Neuron (in vitro differentiated cells): ENCODE measurements at regions not wholly inside any gene's neighbourhood (a gene's known extent, or its start where the extent isn't known, plus 50 kb on each side); places are given as distances from the start of the nearest gene placed in this dataset.
"Not testable (repeated sequence)": the region's sequence is repeated elsewhere in the genome, so short reads cannot be mapped to it uniquely, and the experiment has no call there.

Experiments used
- H2AFZ ChIP-seq: one replicate; pipeline ENCODE4 v1.6.1; 2013; ENCODE audit warnings: low read depth, mild to moderate bottlenecking, inconsistent platforms, low read length, moderate library complexity
- H3K27me3 ChIP-seq: one replicate; pipeline ENCODE4 v1.6.1; 2013; ENCODE audit warnings: low read length; ENCODE audit not compliant: insufficient read depth
- H3K36me3 ChIP-seq: one replicate; pipeline ENCODE4 v1.6.1; 2013; ENCODE audit warnings: low read length; ENCODE audit not compliant: insufficient read depth
- H3K4me1 ChIP-seq: one replicate; pipeline ENCODE4 v1.6.1; 2013; ENCODE audit warnings: low read length; ENCODE audit not compliant: insufficient read depth
- H3K4me3 ChIP-seq: 2 replicates; pipeline ENCODE4 v1.5.1; 2013; ENCODE audit warnings: mild to moderate bottlenecking, low read length, moderate library complexity
- H3K9me3 ChIP-seq: one replicate; pipeline ENCODE4 v1.6.1; 2013; ENCODE audit warnings: low read length

DNA sequence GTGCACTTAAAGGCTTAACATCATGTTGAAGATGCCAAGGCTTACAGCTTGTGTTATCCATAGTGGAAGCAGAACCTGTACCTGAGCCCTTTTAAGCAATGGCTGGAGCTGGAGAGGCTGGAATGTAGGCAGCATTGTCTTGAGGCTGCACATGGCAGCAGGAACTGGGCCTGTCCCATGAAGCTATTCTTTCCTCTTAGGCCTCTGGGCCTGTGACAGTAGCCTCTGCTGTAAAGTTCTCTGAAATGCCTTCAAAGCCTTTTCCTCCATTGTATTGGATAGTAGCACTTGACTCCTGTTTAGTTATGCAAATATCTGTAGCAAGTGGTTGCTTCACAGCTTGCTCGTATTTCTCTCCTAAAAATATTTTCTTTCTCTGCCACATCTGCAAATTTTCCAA, 127.4 kb upstream of the ANO5 start:
- no peak overlapping the region for H2AFZ ChIP-seq
- H3K9me3 ChIP-seq, result no peaks in the 10 kb centered on the region
- no peaks in the 10 kb centered on the region for H3K27me3 ChIP-seq
- no peak overlapping the region for H3K4me3 ChIP-seq
- no peaks in the 10 kb centered on the region for H3K4me1 ChIP-seq
- H3K36me3 ChIP-seq, result no peaks in the 10 kb centered on the region

DNA sequence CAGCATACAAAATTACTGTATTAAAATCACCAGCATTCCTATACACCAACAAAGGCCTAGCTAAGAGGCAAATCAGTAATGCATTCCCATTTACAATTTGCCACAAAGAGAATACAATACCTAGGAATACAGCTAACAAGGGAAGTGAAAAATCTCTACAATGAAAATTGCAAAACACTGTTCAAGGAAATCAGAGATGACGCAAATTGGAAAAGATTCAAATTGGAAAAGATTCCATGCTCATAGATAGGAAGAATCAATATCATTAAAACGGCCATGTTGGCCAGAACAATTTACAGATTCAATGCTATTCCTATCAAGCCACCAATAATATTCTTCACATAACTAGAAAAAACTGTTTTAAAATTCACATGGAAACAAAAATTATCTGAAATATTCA, 123.0 kb upstream of the ANO5 start:
- no peak overlapping the region for H2AFZ ChIP-seq
- H3K27me3 ChIP-seq, result no peaks in the 10 kb centered on the region
- no peaks in the 10 kb centered on the region for H3K36me3 ChIP-seq
- no peak overlapping the region for H3K4me3 ChIP-seq
- H3K9me3 ChIP-seq, result no peaks in the 10 kb centered on the region
- no peaks in the 10 kb centered on the region for H3K4me1 ChIP-seq

DNA sequence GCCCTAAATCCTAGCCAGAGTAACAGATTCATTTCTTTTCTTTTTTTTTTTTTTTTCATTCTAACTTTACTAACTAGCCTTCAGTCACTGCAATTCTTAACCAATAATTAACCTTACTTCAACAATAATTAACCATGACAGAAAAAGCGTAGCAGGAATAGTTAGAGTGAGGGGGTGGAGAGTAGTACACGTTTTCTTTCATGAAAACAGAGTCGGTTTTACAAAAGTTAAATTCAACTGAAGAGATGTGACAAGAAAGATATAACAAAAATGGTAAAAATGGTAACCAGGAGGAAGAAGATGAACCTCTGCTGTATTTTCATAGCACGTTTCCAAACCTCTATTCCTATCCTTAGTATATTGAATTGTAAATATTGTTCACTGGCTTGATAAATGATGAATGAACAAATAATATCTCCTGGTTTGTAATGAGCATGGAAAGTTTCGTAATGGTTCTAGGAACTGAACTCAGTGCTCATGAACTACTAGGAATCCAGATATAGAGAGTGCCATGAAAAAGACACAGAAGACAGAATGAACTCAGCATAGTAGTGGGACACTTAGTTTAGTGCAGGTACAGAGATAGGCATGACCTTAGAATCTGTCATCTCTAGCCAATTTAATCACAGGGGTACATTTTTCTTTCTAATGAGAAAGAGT, 116.5 kb upstream of the ANO5 start:
- Histone ChIP-seq H3K36me3 (no peaks in the 10 kb centered on the region), H3K9me3 (no peaks in the 10 kb centered on the region), H3K4me3 (no peak overlapping the region), H2AFZ (no peak overlapping the region), H3K27me3 (no peaks in the 10 kb centered on the region), H3K4me1 (no peaks in the 10 kb centered on the region)

DNA sequence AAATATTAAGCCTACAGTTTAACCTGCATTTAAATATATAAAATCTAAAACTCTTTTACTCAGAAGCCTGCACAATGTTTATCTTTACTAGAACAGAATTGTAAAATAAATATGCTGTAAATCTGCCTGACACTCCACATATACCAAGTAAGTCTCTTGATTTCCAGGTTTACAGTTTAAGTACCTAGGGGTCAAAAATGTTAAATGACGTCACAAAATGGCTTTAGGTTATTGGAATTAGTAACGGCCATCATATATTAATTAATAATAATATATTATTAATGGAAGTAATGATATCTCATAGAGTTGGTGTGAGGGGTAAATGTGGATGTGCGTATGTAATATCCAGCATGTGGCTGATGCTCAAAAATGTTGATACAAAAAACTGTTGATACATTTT, 114.8 kb upstream of the ANO5 start:
- H3K4me3 ChIP-seq, result no peak overlapping the region
- H3K27me3 ChIP-seq, result no peaks in the 10 kb centered on the region
- no peak overlapping the region for H2AFZ ChIP-seq
- H3K9me3 ChIP-seq, result no peaks in the 10 kb centered on the region
- no peaks in the 10 kb centered on the region for H3K36me3 ChIP-seq
- no peaks in the 10 kb centered on the region for H3K4me1 ChIP-seq

DNA sequence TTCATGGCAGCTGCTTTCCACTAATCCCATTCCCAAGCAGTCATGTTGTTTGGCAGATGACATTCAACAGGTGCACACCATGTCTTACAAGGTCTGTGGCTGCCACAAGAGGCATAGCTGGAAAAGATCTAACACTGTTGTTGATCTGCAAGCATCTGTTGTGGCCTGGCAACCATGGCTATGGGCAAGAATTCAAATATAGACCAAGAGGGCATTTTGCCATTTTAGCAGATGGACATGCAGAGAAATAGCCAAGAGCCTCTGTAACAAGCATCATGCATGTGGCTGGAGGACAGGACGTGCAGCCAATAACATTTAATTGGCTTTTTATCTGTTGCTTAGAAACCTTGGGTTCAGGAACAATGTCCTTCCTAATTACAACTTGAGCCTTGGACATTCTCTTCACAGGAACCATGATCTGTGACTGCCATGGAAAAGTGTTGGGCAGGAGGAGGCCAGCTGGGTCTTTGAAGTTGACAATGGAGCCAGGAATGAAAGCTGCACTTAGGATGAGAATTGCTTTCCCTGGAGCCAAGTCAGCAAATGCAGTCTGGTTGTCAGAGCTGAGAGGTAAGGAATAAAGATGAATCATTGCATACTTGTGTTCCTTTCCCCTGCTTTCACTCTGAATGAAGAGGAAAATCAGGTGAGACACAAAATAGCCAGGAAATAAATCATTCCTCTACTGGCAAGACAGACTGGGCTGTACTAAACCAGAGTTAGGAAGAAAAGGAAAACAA, 113.6 kb upstream of the ANO5 start:
- H3K4me3 ChIP-seq, result no peak overlapping the region
- no peaks in the 10 kb centered on the region for H3K4me1 ChIP-seq
- H3K36me3 ChIP-seq, result no peaks in the 10 kb centered on the region
- no peaks in the 10 kb centered on the region for H3K9me3 ChIP-seq
- no peak overlapping the region for H2AFZ ChIP-seq
- no peaks in the 10 kb centered on the region for H3K27me3 ChIP-seq

DNA sequence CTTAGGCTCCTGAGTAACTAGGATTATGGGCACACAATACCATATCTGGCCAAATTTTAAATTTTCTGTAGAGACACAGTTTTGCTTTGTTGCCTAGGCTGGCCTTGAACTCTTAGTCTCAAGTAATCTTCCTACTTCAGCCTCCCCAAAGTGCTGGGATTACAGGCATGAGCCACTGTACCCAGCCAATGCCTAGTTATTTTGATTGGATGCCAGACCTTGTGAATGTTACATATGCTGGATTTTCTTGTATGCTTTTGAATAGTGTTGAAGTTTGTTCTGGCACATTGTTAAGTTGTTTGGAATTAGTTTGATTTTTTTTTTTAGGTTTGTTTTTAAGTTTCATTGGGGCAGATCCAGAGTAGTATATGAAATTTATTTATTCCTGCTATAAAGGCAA, 110.7 kb upstream of the ANO5 start:
- no peak overlapping the region for H3K4me3 ChIP-seq
- no peaks in the 10 kb centered on the region for H3K4me1 ChIP-seq
- H3K36me3 ChIP-seq, result no peaks in the 10 kb centered on the region
- H3K9me3 ChIP-seq, result no peaks in the 10 kb centered on the region
- H3K27me3 ChIP-seq, result no peaks in the 10 kb centered on the region
- H2AFZ ChIP-seq, result no peak overlapping the region

DNA sequence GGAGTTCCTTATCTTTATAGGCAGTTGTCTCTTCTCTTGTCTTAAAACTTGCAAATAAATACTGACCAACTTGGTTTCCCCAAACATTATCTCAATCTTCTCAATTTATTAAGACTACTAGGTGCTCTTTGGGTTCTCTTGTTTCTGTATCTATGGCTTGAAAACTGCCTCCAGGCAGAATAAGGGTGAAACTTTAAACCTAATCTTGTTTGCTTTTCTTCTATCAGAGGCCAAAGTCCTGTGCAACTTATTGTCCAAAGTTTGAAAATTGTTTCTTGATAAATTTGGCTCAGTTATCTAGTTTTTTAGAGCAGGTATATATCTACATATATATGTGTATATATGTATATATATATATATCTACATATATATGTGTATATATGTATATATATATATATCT, 110.1 kb upstream of the ANO5 start:
- Histone ChIP-seq H3K4me3 (no peak overlapping the region), H2AFZ (no peak overlapping the region), H3K9me3 (no peaks in the 10 kb centered on the region), H3K36me3 (no peaks in the 10 kb centered on the region), H3K27me3 (no peaks in the 10 kb centered on the region), H3K4me1 (no peaks in the 10 kb centered on the region)

DNA sequence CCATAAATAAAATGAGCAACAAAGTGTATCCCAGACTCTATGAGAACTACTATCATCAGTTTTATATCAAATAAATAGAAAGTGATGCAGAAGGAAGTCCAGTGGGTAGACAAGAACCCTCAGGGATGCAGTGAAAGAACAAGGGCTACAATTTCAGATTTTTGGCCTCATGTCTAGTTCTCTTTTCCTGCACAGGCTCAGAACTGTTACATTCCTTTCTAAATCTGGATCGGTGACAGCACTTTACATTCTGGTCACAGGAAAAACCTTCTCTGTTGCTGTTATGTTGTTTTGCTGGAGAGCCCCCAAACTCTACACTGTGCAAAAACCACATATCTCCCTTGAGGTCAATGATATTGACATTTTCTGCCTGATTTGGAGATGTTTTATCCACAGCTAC, 108.8 kb upstream of the ANO5 start:
- Histone ChIP-seq H3K9me3 (no peaks in the 10 kb centered on the region), H2AFZ (no peak overlapping the region), H3K4me3 (no peak overlapping the region), H3K4me1 (no peaks in the 10 kb centered on the region), H3K27me3 (no peaks in the 10 kb centered on the region), H3K36me3 (no peaks in the 10 kb centered on the region)

DNA sequence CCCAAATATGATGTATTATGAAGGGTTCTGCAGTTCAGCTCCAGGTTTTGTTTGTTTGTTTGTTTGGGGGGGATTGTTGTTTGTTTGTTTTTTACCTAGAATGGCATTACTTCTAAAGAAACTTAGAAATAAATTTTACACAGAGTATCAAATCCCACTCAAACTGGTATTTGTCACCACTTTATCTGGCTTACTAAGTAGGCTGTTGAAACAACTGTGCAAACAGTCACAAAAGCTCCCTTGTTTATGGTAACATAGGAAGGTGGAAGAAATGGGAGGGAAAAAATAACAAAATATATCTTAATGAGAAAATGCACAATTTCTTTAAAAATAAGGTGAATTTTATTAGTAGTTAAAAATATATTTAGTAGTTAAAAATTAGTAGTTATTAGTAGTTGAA, 108.3 kb upstream of the ANO5 start:
- Histone ChIP-seq H3K9me3 (no peaks in the 10 kb centered on the region), H3K4me3 (no peak overlapping the region), H2AFZ (no peak overlapping the region), H3K36me3 (no peaks in the 10 kb centered on the region), H3K27me3 (no peaks in the 10 kb centered on the region), H3K4me1 (no peaks in the 10 kb centered on the region)

DNA sequence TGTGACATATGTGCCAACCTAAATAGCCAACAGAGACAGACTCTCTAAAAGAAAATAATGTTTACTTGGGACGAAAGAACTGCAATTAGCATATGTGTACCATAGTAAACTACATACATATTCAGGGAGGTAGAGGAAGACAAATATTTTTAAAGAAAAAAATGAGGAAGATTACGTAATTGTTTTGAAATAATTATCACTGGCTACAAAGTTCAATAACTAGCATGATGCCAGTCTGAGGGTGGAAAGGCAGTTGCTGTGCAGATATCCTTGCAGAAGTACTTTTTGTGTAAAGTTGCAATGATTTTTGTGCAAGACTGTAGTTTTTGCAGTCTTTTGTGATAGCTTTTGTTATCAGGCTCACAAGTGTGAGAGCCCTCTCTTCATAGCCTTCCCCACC, 103.3 kb upstream of the ANO5 start:
- Histone ChIP-seq H3K4me1 (no peaks in the 10 kb centered on the region), H2AFZ (no peak overlapping the region), H3K36me3 (no peaks in the 10 kb centered on the region), H3K4me3 (no peak overlapping the region), H3K9me3 (no peaks in the 10 kb centered on the region), H3K27me3 (no peaks in the 10 kb centered on the region)

DNA sequence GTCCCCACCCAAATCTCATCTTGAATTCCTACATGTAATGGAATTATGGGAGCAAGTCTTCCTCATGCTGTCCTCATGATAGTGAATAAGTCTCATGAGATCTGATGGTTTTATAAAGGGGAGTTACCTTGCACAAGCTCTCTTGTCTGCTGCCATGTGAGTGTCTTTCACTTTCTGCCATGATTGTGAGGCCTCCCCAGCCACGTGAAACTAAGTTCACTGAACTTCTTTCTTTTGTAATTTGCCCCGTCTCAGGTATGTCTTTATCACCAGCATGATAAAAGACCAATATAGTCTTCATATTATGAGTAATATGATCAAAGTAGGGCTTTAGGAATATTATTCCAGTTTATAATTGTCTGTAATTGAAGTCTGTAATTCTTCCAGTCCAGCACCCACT, 86.3 kb upstream of the ANO5 start:
- Histone ChIP-seq H2AFZ (no peak overlapping the region), H3K36me3 (no peaks in the 10 kb centered on the region), H3K9me3 (no peaks in the 10 kb centered on the region)

DNA sequence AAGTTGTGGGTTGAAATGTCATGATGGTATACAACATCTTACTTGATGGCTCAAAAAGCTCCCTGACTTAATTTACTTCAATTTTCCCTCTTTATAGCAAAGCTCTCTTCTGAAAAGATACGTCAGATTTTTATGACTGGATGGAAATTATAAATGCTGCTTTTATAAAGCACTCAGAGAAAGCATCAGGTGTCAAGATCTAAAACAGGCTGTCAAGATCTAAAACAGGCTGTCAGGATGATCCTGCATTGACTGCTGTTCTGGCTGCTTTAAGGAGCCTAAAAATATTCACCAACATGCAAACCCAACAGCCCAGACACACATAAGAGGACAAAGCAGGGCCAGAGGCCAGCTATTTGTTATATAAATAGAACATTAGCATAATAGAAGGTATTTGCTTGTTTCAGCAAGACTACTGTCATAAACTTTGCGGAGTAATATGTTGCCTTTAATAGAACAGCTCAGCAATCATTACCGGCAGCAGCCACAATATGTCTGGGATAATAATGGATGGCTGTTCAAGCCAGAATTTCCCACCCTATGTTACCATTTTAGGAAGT, 77.3 kb upstream of the ANO5 start:
- Histone ChIP-seq H2AFZ (no peak overlapping the region), H3K4me1 (no peaks in the 10 kb centered on the region), H3K27me3 (no peaks in the 10 kb centered on the region), H3K4me3 (no peak overlapping the region), H3K9me3 (no peaks in the 10 kb centered on the region), H3K36me3 (no peaks in the 10 kb centered on the region)

More for the DNA sequence above, 86.3 kb upstream of the ANO5 start:
- Histone ChIP-seq H3K4me3 (no peak overlapping the region), H3K4me1 (no peaks in the 10 kb centered on the region), H3K27me3 (no peaks in the 10 kb centered on the region)

DNA sequence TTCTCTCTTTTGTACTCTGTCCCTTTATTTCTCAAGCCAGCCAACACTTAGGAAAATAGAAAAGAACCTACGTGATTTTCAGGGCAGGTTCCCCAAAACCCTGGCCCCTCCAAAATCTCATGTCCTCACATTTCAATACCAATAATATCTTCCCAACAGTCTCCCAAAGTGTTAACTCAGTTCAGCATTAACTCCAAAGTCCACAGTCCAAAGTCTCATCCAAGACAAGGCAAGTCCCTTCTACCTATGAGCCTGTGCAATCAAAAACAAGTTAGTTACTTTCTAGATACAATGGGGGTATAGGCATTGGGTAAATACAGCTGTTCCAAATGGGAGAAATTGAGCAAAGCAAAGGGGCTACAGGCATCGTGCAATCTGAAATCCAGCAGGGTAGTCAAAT, 64.9 kb upstream of the ANO5 start:
- not testable (repeated sequence) for H3K9me3 ChIP-seq, H3K4me1 ChIP-seq, H3K27me3 ChIP-seq, H2AFZ ChIP-seq, H3K4me3 ChIP-seq, H3K36me3 ChIP-seq
